ENCODE measurements at regions not wholly inside any gene's neighbourhood (a gene's known extent, or its start where the extent isn't known, plus 50 kb on each side); places are given as distances from the start of the nearest gene placed in this dataset.

DNA sequence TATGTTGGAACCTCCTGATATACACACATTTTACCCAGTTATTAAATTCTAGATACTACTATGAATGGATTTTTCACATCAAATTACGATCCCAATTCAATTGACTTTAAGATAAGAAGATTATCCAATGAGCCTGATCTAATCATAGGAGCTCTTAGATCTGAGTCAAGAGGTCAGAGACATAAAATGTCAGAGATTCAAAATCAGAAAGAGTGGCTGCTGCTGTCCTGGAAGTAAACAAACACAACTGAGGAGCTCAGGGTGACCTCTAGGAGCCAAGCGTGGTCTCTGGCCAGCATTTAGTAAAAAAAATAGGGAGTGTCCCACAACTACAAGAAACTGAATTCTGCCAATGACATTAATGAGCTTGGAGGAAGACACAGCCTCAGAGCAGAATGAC lies 557.1 kb upstream of the CBLB start:
- no peak overlapping the region for H3K4me3 ChIP-seq (ENCODE audit: low read depth, low read length)
- TF ChIP-seq, protein P1, sequence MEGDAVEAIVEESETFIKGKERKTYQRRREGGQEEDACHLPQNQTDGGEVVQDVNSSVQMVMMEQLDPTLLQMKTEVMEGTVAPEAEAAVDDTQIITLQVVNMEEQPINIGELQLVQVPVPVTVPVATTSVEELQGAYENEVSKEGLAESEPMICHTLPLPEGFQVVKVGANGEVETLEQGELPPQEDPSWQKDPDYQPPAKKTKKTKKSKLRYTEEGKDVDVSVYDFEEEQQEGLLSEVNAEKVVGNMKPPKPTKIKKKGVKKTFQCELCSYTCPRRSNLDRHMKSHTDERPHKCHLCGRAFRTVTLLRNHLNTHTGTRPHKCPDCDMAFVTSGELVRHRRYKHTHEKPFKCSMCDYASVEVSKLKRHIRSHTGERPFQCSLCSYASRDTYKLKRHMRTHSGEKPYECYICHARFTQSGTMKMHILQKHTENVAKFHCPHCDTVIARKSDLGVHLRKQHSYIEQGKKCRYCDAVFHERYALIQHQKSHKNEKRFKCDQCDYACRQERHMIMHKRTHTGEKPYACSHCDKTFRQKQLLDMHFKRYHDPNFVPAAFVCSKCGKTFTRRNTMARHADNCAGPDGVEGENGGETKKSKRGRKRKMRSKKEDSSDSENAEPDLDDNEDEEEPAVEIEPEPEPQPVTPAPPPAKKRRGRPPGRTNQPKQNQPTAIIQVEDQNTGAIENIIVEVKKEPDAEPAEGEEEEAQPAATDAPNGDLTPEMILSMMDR (IDR thresholded peaks at IDR 0.05; ENCODE audit: low read depth, low read length): no peak
- H3K9me3 ChIP-seq (ENCODE audit: severe bottlenecking): no peaks in the 10 kb centered on the region
- no peaks in the 10 kb centered on the region for H3K36me3 ChIP-seq
- H3K27me3 ChIP-seq (ENCODE audit: insufficient read depth, low read depth, severe bottlenecking): no peaks in the 10 kb centered on the region
- H3K27ac ChIP-seq: no peak overlapping the region; the same call in 1 of the 2 replicates
- no peak for DNase-seq

DNA sequence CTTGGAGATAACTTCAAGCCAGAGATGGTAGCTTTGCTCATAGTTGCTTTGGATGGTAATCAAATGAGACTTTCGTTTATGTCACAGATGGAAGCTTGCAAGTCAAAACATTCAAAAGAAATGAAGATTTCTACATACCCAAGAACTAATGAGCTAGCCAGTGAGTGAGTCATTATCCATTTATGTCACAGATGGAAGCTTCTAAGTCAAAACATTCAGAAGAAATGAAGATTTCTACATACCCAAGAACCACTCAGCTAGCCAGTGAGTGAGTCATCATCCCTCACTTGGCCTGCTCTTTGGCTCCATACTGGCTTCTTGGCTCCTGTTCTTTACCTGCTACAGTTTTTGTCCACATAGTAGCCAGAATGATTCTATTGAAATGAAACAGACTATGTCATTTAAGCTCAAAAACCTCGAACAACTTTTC lies 559.8 kb upstream of the CBLB start:
- TF ChIP-seq, protein P1 (IDR thresholded peaks at IDR 0.05; ENCODE audit: low read depth, low read length): no peak
- no peaks in the 10 kb centered on the region for H3K9me3 ChIP-seq (ENCODE audit: severe bottlenecking)
- no peak for DNase-seq
- no peaks in the 10 kb centered on the region for H3K36me3 ChIP-seq
- no peak overlapping the region for H3K4me3 ChIP-seq (ENCODE audit: low read depth, low read length)
- H3K27me3 ChIP-seq (ENCODE audit: insufficient read depth, low read depth, severe bottlenecking): no peaks in the 10 kb centered on the region
- no peak overlapping the region for H3K27ac ChIP-seq

DNA sequence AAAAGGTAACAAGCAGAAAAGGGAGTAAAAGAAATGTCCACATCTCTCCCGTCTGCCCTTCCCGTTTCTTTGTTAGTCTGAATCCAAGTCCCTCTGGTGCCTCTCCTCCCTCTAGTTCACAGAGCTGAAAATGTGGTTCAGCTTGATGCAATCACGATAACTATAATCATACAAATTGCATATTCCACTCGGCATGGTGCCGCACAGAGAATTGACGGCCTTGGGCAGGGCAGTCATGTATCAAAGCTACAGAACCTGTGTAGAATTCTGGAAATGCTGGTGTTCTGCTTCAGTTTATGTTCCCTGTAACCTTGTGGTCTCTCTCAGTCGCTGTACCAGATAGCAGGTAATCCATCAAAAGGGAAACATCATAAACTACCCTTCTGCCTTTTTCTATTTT lies 562.9 kb upstream of the CBLB start:
- Histone ChIP-seq H3K4me3 (ENCODE audit: low read depth, low read length) (no peak overlapping the region), H3K27me3 (ENCODE audit: insufficient read depth, low read depth, severe bottlenecking) (no peaks in the 10 kb centered on the region), H3K27ac (no peak overlapping the region), H3K36me3 (no peaks in the 10 kb centered on the region), H3K9me3 (ENCODE audit: severe bottlenecking) (no peaks in the 10 kb centered on the region)
- no peak for DNase-seq
- TF ChIP-seq, protein P1 (IDR thresholded peaks at IDR 0.05; ENCODE audit: low read depth, low read length): no peak

DNA sequence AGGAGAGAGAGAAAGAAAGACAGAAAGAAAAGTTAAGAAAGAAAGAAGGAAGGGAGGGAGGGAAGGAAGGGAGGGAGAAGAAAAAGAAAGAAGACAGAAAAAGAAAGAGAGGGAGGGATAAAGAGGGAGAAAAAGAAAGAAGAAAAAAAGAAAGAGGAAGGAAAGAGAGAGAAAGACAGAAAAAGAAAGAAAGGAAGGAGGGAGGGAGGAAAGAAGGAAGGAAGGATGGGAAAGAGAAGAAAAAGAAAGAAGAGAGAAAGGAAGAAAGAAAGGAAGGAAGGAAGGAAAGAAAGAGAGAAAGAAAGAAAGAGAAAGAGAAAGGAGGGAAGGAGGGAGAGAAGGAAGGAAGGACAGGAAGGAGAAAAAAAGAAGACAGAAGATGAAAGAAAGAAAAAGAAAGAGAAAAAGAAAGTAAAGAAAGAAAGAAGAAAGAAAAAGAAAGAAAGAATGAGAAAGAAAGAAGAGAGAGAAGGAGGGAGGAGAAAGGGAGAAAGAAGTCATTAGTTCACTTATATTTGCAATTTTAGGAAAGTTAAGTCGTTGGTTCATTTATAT lies 567.2 kb upstream of the CBLB start:
- no peaks in the 10 kb centered on the region for H3K27me3 ChIP-seq (ENCODE audit: insufficient read depth, low read depth, severe bottlenecking)
- H3K27ac ChIP-seq: no peak overlapping the region
- no peak for DNase-seq
- H3K9me3 ChIP-seq (ENCODE audit: severe bottlenecking): no peaks in the 10 kb centered on the region
- no peak overlapping the region for H3K4me3 ChIP-seq (ENCODE audit: low read depth, low read length)
- no peaks in the 10 kb centered on the region for H3K36me3 ChIP-seq
- TF ChIP-seq, protein P1 (IDR thresholded peaks at IDR 0.05; ENCODE audit: low read depth, low read length): no peak

DNA sequence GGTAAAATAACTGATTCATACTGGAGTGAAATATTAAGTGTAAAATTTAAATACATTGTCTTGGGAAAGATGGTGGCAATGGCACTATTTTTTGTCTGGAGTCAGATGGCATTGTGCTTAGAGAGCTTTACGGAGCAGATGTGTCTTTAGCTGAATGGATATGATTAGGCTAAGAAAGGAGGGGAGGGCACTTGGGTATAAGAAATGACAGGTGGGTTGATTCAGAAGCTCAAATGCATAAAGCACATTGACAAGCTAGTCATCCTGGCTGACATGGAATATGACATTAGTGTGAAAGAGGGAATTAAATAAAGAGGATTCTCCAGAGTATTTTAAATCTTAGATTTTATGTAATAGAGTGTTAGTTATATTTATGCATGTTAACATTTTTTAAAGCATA lies 570.1 kb upstream of the CBLB start:
- peak overlapping the region; percentile 10; the same call in 1 of the 2 replicates for H3K27ac ChIP-seq
- H3K9me3 ChIP-seq (ENCODE audit: severe bottlenecking): no peaks in the 10 kb centered on the region
- TF ChIP-seq, protein P1 (IDR thresholded peaks at IDR 0.05; ENCODE audit: low read depth, low read length): no peak
- no peak overlapping the region for H3K4me3 ChIP-seq (ENCODE audit: low read depth, low read length)
- H3K36me3 ChIP-seq: no peaks in the 10 kb centered on the region
- H3K27me3 ChIP-seq (ENCODE audit: insufficient read depth, low read depth, severe bottlenecking): no peaks in the 10 kb centered on the region
- peak; percentile 10 for DNase-seq

DNA sequence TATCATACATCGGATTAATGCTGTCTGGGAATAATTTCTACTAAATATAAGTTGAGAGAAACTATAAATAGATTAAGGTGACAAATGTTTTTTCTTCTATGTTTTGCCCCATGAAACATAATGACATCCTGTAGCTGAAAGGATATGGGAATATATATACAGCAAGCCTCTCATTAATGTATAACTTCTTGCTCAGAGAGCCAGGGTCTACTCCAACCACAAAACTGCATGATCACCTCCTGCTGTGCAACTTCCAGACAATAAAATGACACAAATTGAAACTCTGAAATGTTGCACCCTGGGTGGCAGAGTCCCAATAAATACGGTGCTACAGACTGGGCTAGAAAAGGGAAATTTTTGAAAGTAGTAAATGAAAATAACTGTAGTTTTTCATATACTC lies 571.9 kb upstream of the CBLB start:
- Histone ChIP-seq H3K4me3 (ENCODE audit: low read depth, low read length) (no peak overlapping the region), H3K27me3 (ENCODE audit: insufficient read depth, low read depth, severe bottlenecking) (no peaks in the 10 kb centered on the region), H3K9me3 (ENCODE audit: severe bottlenecking) (no peaks in the 10 kb centered on the region), H3K27ac (no peak overlapping the region), H3K36me3 (no peaks in the 10 kb centered on the region)
- no peak for DNase-seq
- TF ChIP-seq, protein P1 (IDR thresholded peaks at IDR 0.05; ENCODE audit: low read depth, low read length): no peak
